NCI-H2171 (cell line): ENCODE measurements at regions not wholly inside any gene's neighbourhood (a gene's known extent, or its start where the extent isn't known, plus 50 kb on each side); places are given as distances from the start of the nearest gene placed in this dataset.
"Not testable (repeated sequence)": the region's sequence is repeated elsewhere in the genome, so short reads cannot be mapped to it uniquely, and the experiment has no call there.

Experiments
- DNase-seq: peaks from one replicate; lab custom pipeline; 2025; lab: John Stamatoyannopoulos, UW

- DNase-seq = no peak
Measured at GRCh38 chr3:103992469-103992868, 1374.2 kb upstream of the ALCAM start.

GRCh38 chr3:104004956-104005355 is 1361.8 kb upstream of the ALCAM start:
- no peak for DNase-seq

- DNase-seq = no peak
Measured at GRCh38 chr3:104005815-104006214, 1360.9 kb upstream of the ALCAM start.

- DNase-seq = no peak
Measured at GRCh38 chr3:104018541-104018940, 1348.2 kb upstream of the ALCAM start.

- no peak for DNase-seq
Measured at GRCh38 chr3:104031598-104031997, 1335.1 kb upstream of the ALCAM start.

GRCh38 chr3:104032283-104032682 is 1334.4 kb upstream of the ALCAM start:
- no peak for DNase-seq

- DNase-seq = no peak
Measured at GRCh38 chr3:104040896-104041295, 1325.8 kb upstream of the ALCAM start.

GRCh38 chr3:104043001-104043543 is 1323.6 kb upstream of the ALCAM start:
- DNase-seq = not testable (repeated sequence)

- DNase-seq = no peak
Measured at GRCh38 chr3:104044002-104044401, 1322.7 kb upstream of the ALCAM start.

- no peak for DNase-seq
Measured at GRCh38 chr3:104066658-104067057, 1300.1 kb upstream of the ALCAM start.

GRCh38 chr3:104069114-104069513 is 1297.6 kb upstream of the ALCAM start:
- DNase-seq = no peak

GRCh38 chr3:104070906-104071305 is 1295.8 kb upstream of the ALCAM start:
- no peak for DNase-seq

- no peak for DNase-seq
Measured at GRCh38 chr3:104080088-104080626, 1286.6 kb upstream of the ALCAM start.

GRCh38 chr3:104088738-104089137 is 1278.0 kb upstream of the ALCAM start:
- DNase-seq = no peak

- not testable (repeated sequence) for DNase-seq
Measured at GRCh38 chr3:104089987-104090386, 1276.7 kb upstream of the ALCAM start.

- no peak for DNase-seq
Measured at GRCh38 chr3:104101736-104102135, 1265.0 kb upstream of the ALCAM start.

GRCh38 chr3:104102386-104102785 is 1264.3 kb upstream of the ALCAM start:
- peak; percentile 12 for DNase-seq

GRCh38 chr3:104106276-104106675 is 1260.4 kb upstream of the ALCAM start:
- no peak for DNase-seq

- DNase-seq = no peak
Measured at GRCh38 chr3:104108522-104108921, 1258.2 kb upstream of the ALCAM start.

- no peak for DNase-seq
Measured at GRCh38 chr3:104126463-104126862, 1240.2 kb upstream of the ALCAM start.

GRCh38 chr3:104126864-104127553 is 1239.7 kb upstream of the ALCAM start:
- DNase-seq = no peak

- no peak for DNase-seq
Measured at GRCh38 chr3:104127830-104128229, 1238.9 kb upstream of the ALCAM start.

- no peak for DNase-seq
Measured at GRCh38 chr3:104132566-104133403, 1233.9 kb upstream of the ALCAM start.
